Dermis microvascular lymphatic vessel endothelial cell (primary cell): ENCODE measurements at regions not wholly inside any gene's neighbourhood (a gene's known extent, or its start where the extent isn't known, plus 50 kb on each side); places are given as distances from the start of the nearest gene placed in this dataset.

Experiments used
- DNase-seq, 2 donors: peaks; one replicate each; pipeline versions ENCODE4 v3.0.0 to v3.0.0-alpha.2; 2010; ENCODE audit warnings: low read depth in 2 of 2

GRCh38 chr10:59085711-59086502, 90.5 kb upstream of the PHYHIPL start:
- no peak for DNase-seq

GRCh38 chr10:59087486-59087885, 89.0 kb upstream of the PHYHIPL start:
- DNase-seq = no peak

- no peak for DNase-seq
Measured at GRCh38 chr10:59088912-59089573, 87.4 kb upstream of the PHYHIPL start.

- DNase-seq = no peak
Measured at GRCh38 chr10:59090817-59091622, 85.4 kb upstream of the PHYHIPL start.

GRCh38 chr10:59093461-59093860, 83.0 kb upstream of the PHYHIPL start:
- no peak for DNase-seq

- no peak for DNase-seq
Measured at GRCh38 chr10:59096631-59097030, 79.8 kb upstream of the PHYHIPL start.

- no peak for DNase-seq
Measured at GRCh38 chr10:59098387-59098786, 78.1 kb upstream of the PHYHIPL start.

GRCh38 chr10:59098831-59099452, 77.5 kb upstream of the PHYHIPL start:
- no peak for DNase-seq

- DNase-seq = no peak
Measured at GRCh38 chr10:59099481-59099880, 77.0 kb upstream of the PHYHIPL start.

GRCh38 chr10:59102394-59102793, 74.0 kb upstream of the PHYHIPL start:
- no peak for DNase-seq

GRCh38 chr10:59104186-59104585, 72.3 kb upstream of the PHYHIPL start:
- DNase-seq = no peak

GRCh38 chr10:59106441-59106840, 70.0 kb upstream of the PHYHIPL start:
- no peak for DNase-seq

- DNase-seq = no peak
Measured at GRCh38 chr10:59107147-59107546, 69.3 kb upstream of the PHYHIPL start.

- DNase-seq = no peak
Measured at GRCh38 chr10:59108296-59108870, 68.1 kb upstream of the PHYHIPL start.

- no peak for DNase-seq
Measured at GRCh38 chr10:59108886-59109288, 67.6 kb upstream of the PHYHIPL start.

- no peak for DNase-seq
Measured at GRCh38 chr10:59109826-59110225, 66.6 kb upstream of the PHYHIPL start.

GRCh38 chr10:59124187-59124586, 52.3 kb upstream of the PHYHIPL start:
- no peak for DNase-seq

- no peak for DNase-seq
Measured at GRCh38 chr10:59125666-59126065, 50.8 kb upstream of the PHYHIPL start.

- no peak for DNase-seq
Measured at GRCh38 chr10:59126261-59126660, 50.2 kb upstream of the PHYHIPL start.
